Activated naive CD4-positive, alpha-beta T cell treated with anti-CD3 and anti-CD28 coated beads, Interleukin-2, amount 10 ng/mL, durations not matched to agents 7 days and 5 days (primary cell): ENCODE measurements at regions not wholly inside any gene's neighbourhood (a gene's known extent, or its start where the extent isn't known, plus 50 kb on each side); places are given as distances from the start of the nearest gene placed in this dataset.
"Not testable (repeated sequence)": the region's sequence is repeated elsewhere in the genome, so short reads cannot be mapped to it uniquely, and the experiment has no call there.

ENCODE experiments used
- CTCF ChIA-PET: fragments of 350-600 bp; sonication (Branson Sonifier 250); formaldehyde crosslinking; loops from one replicate; lab custom pipeline; 2021; ENCODE audit warnings: antibody characterized with exemption; lab: Charles Lee
- DNase-seq: peaks from one replicate; pipeline ENCODE4 v3.0.0-alpha.2; 2020
- H3K27ac Mint-ChIP-seq: one replicate; pipeline ENCODE4 v1.8.0; 2021; ENCODE audit warnings: mild to moderate bottlenecking, moderate library complexity, mixed read lengths
- H3K27me3 Mint-ChIP-seq: one replicate; pipeline ENCODE4 v1.8.0; 2021; ENCODE audit warnings: mild to moderate bottlenecking, mixed read lengths
- H3K36me3 Mint-ChIP-seq: one replicate; pipeline ENCODE4 v1.8.0; 2021; ENCODE audit warnings: mixed read lengths
- H3K4me1 Mint-ChIP-seq: one replicate; pipeline ENCODE4 v1.8.0; 2021; ENCODE audit warnings: mixed read lengths
- H3K4me3 Mint-ChIP-seq: one replicate; pipeline ENCODE4 v1.8.0; 2021; ENCODE audit warnings: mild to moderate bottlenecking, moderate library complexity, mixed read lengths
- H3K9me3 Mint-ChIP-seq: one replicate; pipeline ENCODE4 v1.8.0; 2021; ENCODE audit warnings: mixed read lengths

- Mint-ChIP-seq H3K36me3 (no peaks in the 10 kb centered on the region), H3K27me3 (peaks cover 46% of the 10 kb centered on the region), H3K4me1 (no peaks in the 10 kb centered on the region), H3K4me3 (no peak overlapping the region), H3K9me3 (no peaks in the 10 kb centered on the region), H3K27ac (no peak overlapping the region)
- CTCF ChIA-PET = no interaction called here
- no peak for DNase-seq
Observed at GRCh38 chr15:77921664-77922063, 155.8 kb downstream of the TBC1D2B start.

- H3K9me3 Mint-ChIP-seq, H3K27ac Mint-ChIP-seq, H3K4me3 Mint-ChIP-seq, H3K36me3 Mint-ChIP-seq, DNase-seq, H3K4me1 Mint-ChIP-seq: not testable (repeated sequence)
- CTCF ChIA-PET = interaction anchor here (2.8 kb wide), 1 partner anchor 9 kb away, joined by 10 read pairs; no protein-coding TSS in a partner anchor
- H3K27me3 Mint-ChIP-seq = peaks cover 40% of the 10 kb centered on the region
Observed at GRCh38 chr15:77916966-77917635, 160.4 kb downstream of the TBC1D2B start.

- peaks cover 29% of the 10 kb centered on the region for H3K27me3 Mint-ChIP-seq
- H3K9me3 Mint-ChIP-seq, H3K27ac Mint-ChIP-seq, H3K36me3 Mint-ChIP-seq, CTCF ChIA-PET, H3K4me3 Mint-ChIP-seq, H3K4me1 Mint-ChIP-seq, DNase-seq: not testable (repeated sequence)
Observed at GRCh38 chr15:77915961-77916330, 161.6 kb downstream of the TBC1D2B start.

- Mint-ChIP-seq H3K4me1 (peaks cover under 1% of the 10 kb centered on the region), H3K36me3 (no peaks in the 10 kb centered on the region), H3K4me3 (no peak overlapping the region), H3K27me3 (peaks cover 31% of the 10 kb centered on the region), H3K9me3 (no peaks in the 10 kb centered on the region), H3K27ac (no peak overlapping the region)
- no peak for DNase-seq
- CTCF ChIA-PET = no interaction called here
Observed at GRCh38 chr15:77915261-77915960, 162.1 kb downstream of the TBC1D2B start.

- H3K27ac Mint-ChIP-seq, H3K36me3 Mint-ChIP-seq, CTCF ChIA-PET, H3K4me1 Mint-ChIP-seq, DNase-seq, H3K9me3 Mint-ChIP-seq, H3K4me3 Mint-ChIP-seq: not testable (repeated sequence)
- H3K27me3 Mint-ChIP-seq = peaks cover 32% of the 10 kb centered on the region
Observed at GRCh38 chr15:77914531-77914930, 163.0 kb downstream of the TBC1D2B start.

- not testable (repeated sequence) for H3K9me3 Mint-ChIP-seq, H3K36me3 Mint-ChIP-seq, H3K4me1 Mint-ChIP-seq
- H3K4me3 Mint-ChIP-seq = peak overlapping the region; percentile 69
- H3K27me3 Mint-ChIP-seq = peaks cover 40% of the 10 kb centered on the region
- H3K27ac Mint-ChIP-seq = peak overlapping the region; percentile 35
- peak; percentile 85 for DNase-seq
- CTCF ChIA-PET = interaction anchor here (0.6 to 3.9 kb wide), 22 partner anchors 10 to 825 kb away, joined by 3 to 18 read pairs (median 3); no protein-coding TSS in a partner anchor
Observed at GRCh38 chr15:77910030-77910911, 167.2 kb downstream of the TBC1D2B start.

- Mint-ChIP-seq H3K4me1 (peaks cover 3% of the 10 kb centered on the region), H3K36me3 (no peaks in the 10 kb centered on the region), H3K4me3 (no peak overlapping the region), H3K9me3 (no peaks in the 10 kb centered on the region), H3K27me3 (peaks cover 43% of the 10 kb centered on the region), H3K27ac (no peak overlapping the region)
- DNase-seq = no peak
- CTCF ChIA-PET = interaction anchor here (0.7 to 3.9 kb wide), 16 partner anchors 9 to 332 kb away, joined by 3 to 18 read pairs (median 5); no protein-coding TSS in a partner anchor
Observed at GRCh38 chr15:77909182-77909940, 168.2 kb downstream of the TBC1D2B start.

- not testable (repeated sequence) for H3K4me3 Mint-ChIP-seq, H3K4me1 Mint-ChIP-seq, DNase-seq, H3K9me3 Mint-ChIP-seq, H3K36me3 Mint-ChIP-seq, H3K27ac Mint-ChIP-seq
- CTCF ChIA-PET = interaction anchor here (0.8 to 3.9 kb wide), 11 partner anchors 9 to 333 kb away, joined by 3 to 17 read pairs (median 4); no protein-coding TSS in a partner anchor
- H3K27me3 Mint-ChIP-seq = peaks cover 43% of the 10 kb centered on the region
Observed at GRCh38 chr15:77908752-77909111, 168.8 kb downstream of the TBC1D2B start.

GRCh38 chr15:77907824-77908751, 169.4 kb downstream of the TBC1D2B start:
- no peak overlapping the region for H3K27ac Mint-ChIP-seq
- H3K36me3 Mint-ChIP-seq = no peaks in the 10 kb centered on the region
- H3K4me3 Mint-ChIP-seq = no peak overlapping the region
- peaks cover 43% of the 10 kb centered on the region for H3K27me3 Mint-ChIP-seq
- H3K9me3 Mint-ChIP-seq = no peaks in the 10 kb centered on the region
- CTCF ChIA-PET = interaction anchor here (0.8 to 3.9 kb wide), 11 partner anchors 8 to 334 kb away, joined by 3 to 17 read pairs (median 4); no protein-coding TSS in a partner anchor
- peaks cover 3% of the 10 kb centered on the region for H3K4me1 Mint-ChIP-seq
- peak; percentile 81 for DNase-seq

- H3K9me3 Mint-ChIP-seq, DNase-seq, H3K4me3 Mint-ChIP-seq, CTCF ChIA-PET, H3K36me3 Mint-ChIP-seq, H3K4me1 Mint-ChIP-seq: not testable (repeated sequence)
- Mint-ChIP-seq H3K27ac (peak overlapping the region; percentile 62), H3K27me3 (peaks cover 43% of the 10 kb centered on the region)
Observed at GRCh38 chr15:77906062-77906990, 171.2 kb downstream of the TBC1D2B start.

- no peak for DNase-seq
- Mint-ChIP-seq H3K4me3 (no peak overlapping the region), H3K27me3 (peaks cover 40% of the 10 kb centered on the region), H3K27ac (no peak overlapping the region), H3K36me3 (no peaks in the 10 kb centered on the region), H3K9me3 (no peaks in the 10 kb centered on the region), H3K4me1 (peaks cover 2% of the 10 kb centered on the region)
- CTCF ChIA-PET = no interaction called here
Observed at GRCh38 chr15:77905301-77905920, 172.1 kb downstream of the TBC1D2B start.

GRCh38 chr15:77904901-77905300, 172.6 kb downstream of the TBC1D2B start:
- Mint-ChIP-seq H3K36me3 (no peaks in the 10 kb centered on the region), H3K27me3 (peaks cover 36% of the 10 kb centered on the region), H3K4me1 (no peaks in the 10 kb centered on the region), H3K27ac (no peak overlapping the region), H3K4me3 (no peak overlapping the region), H3K9me3 (no peaks in the 10 kb centered on the region)
- CTCF ChIA-PET = no interaction called here
- no peak for DNase-seq
